ENCODE measurements at regions not wholly inside any gene's neighbourhood (a gene's known extent, or its start where the extent isn't known, plus 50 kb on each side); places are given as distances from the start of the nearest gene placed in this dataset.

GRCh38 chr10:78176320-78177317, 143.0 kb downstream of the RPS24 start:
- no peak overlapping the region for H3K4me3 ChIP-seq
- H3K27me3 ChIP-seq (ENCODE audit: control insufficient read depth in 3 of 3, insufficient read depth in 3 of 3, low read length in 2 of 3): no peaks in the 10 kb centered on the region
- no peak overlapping the region for H3K27ac ChIP-seq (ENCODE audit: low read depth in 1 of 2, low read length in 1 of 2)
- H3K9ac ChIP-seq (ENCODE audit: insufficient read depth in 1 of 2, low read length in 2 of 2): no peak overlapping the region
- no peaks in the 10 kb centered on the region for H3K9me3 ChIP-seq (ENCODE audit: control insufficient read depth in 4 of 4, insufficient read depth in 3 of 4, low read length in 3 of 4)
- H3K4me1 ChIP-seq (ENCODE audit: control insufficient read depth in 5 of 5, insufficient read depth in 5 of 5, low read length in 5 of 5): peaks cover 0 to 8% (median 0%) of the 10 kb centered on the region in 5 donors
- ATAC-seq (ENCODE audit: insufficient read depth, low FRiP score) (no peak), DNase-seq (no peak)
- TF ChIP-seq CTCF (IDR thresholded peaks at IDR 0.05; ENCODE audit: control extremely low read depth, extremely low read depth): no peak
- no peaks in the 10 kb centered on the region for H3K36me3 ChIP-seq (ENCODE audit: control insufficient read depth in 4 of 4, insufficient read depth in 4 of 4, low read length in 4 of 4)
- 94 to 96% methylated on average over 24 of the region's 24 CpGs for WGBS, 2 donors

GRCh38 chr10:78177491-78178185, 144.0 kb downstream of the RPS24 start:
- no peak for ATAC-seq (ENCODE audit: insufficient read depth, low FRiP score)
- no peaks in the 10 kb centered on the region for H3K36me3 ChIP-seq (ENCODE audit: control insufficient read depth in 4 of 4, insufficient read depth in 4 of 4, low read length in 4 of 4)
- H3K9me3 ChIP-seq (ENCODE audit: control insufficient read depth in 4 of 4, insufficient read depth in 3 of 4, low read length in 3 of 4): no peaks in the 10 kb centered on the region
- H3K9ac ChIP-seq (ENCODE audit: insufficient read depth in 1 of 2, low read length in 2 of 2): no peak overlapping the region
- WGBS, 2 donors: 84 to 86% methylated on average over 20 of the region's 20 CpGs
- H3K27me3 ChIP-seq (ENCODE audit: control insufficient read depth in 3 of 3, insufficient read depth in 3 of 3, low read length in 2 of 3): no peaks in the 10 kb centered on the region
- no peak for DNase-seq
- H3K27ac ChIP-seq (ENCODE audit: low read depth in 1 of 2, low read length in 1 of 2): no peak overlapping the region
- H3K4me3 ChIP-seq: no peak overlapping the region
- H3K4me1 ChIP-seq (ENCODE audit: control insufficient read depth in 5 of 5, insufficient read depth in 5 of 5, low read length in 5 of 5): peaks cover 0 to 8% (median 0%) of the 10 kb centered on the region in 5 donors
- TF ChIP-seq CTCF (IDR thresholded peaks at IDR 0.05; ENCODE audit: control extremely low read depth, extremely low read depth): no peak

GRCh38 chr10:78178397-78178796, 144.7 kb downstream of the RPS24 start:
- H3K4me1 ChIP-seq (ENCODE audit: control insufficient read depth in 5 of 5, insufficient read depth in 5 of 5, low read length in 5 of 5): peaks cover 0 to 8% (median 0%) of the 10 kb centered on the region in 5 donors
- ATAC-seq (ENCODE audit: insufficient read depth, low FRiP score): no peak
- no peaks in the 10 kb centered on the region for H3K27me3 ChIP-seq (ENCODE audit: control insufficient read depth in 3 of 3, insufficient read depth in 3 of 3, low read length in 2 of 3)
- 64 to 87% methylated on average over 8 of the region's 8 CpGs for WGBS, 2 donors
- no peak overlapping the region for H3K27ac ChIP-seq (ENCODE audit: low read depth in 1 of 2, low read length in 1 of 2)
- no peak overlapping the region for H3K4me3 ChIP-seq
- no peaks in the 10 kb centered on the region for H3K36me3 ChIP-seq (ENCODE audit: control insufficient read depth in 4 of 4, insufficient read depth in 4 of 4, low read length in 4 of 4)
- DNase-seq: peak; percentile 18 to 55 (median 50)
- TF ChIP-seq CTCF (IDR thresholded peaks at IDR 0.05; ENCODE audit: control extremely low read depth, extremely low read depth): no peak
- H3K9me3 ChIP-seq (ENCODE audit: control insufficient read depth in 4 of 4, insufficient read depth in 3 of 4, low read length in 3 of 4): no peaks in the 10 kb centered on the region
- no peak overlapping the region for H3K9ac ChIP-seq (ENCODE audit: insufficient read depth in 1 of 2, low read length in 2 of 2)

Measured in lung (tissue), 11 donors.